ENCODE measurements at regions not wholly inside any gene's neighbourhood (a gene's known extent, or its start where the extent isn't known, plus 50 kb on each side); places are given as distances from the start of the nearest gene placed in this dataset.

- 0 out of 2 replicates have a peak overlapping the region, but pooled peaks have one; percentile 52 for H3K14ac ChIP-seq (ENCODE audit: insufficient read depth, low read length)
- H3K9me3 Mint-ChIP-seq: no peaks in the 10 kb centered on the region
- peak overlapping the region; percentile 56 for H4K8ac ChIP-seq (replicated peaks; ENCODE audit: insufficient read length, low read depth, low read length)
- no CpG with 5 or more reads among the region's 5 CpGs for WGBS (ENCODE audit: extremely low coverage, insufficient read length, low lambda C conversion rate)
- H3K4me3 Mint-ChIP-seq: no peak overlapping the region
- H4K20me1 ChIP-seq (ENCODE audit: control insufficient read depth, insufficient read depth, insufficient read length): no peaks in the 10 kb centered on the region
- no peaks in the 10 kb centered on the region for H3K9me3 ChIP-seq (ENCODE audit: control insufficient read depth, low read depth, low read length)
- H2BK5ac ChIP-seq (ENCODE audit: insufficient read length, low read length): no peak overlapping the region
- H3K56ac ChIP-seq (ENCODE audit: insufficient read length, low read depth, low read length): no peak overlapping the region
- no peak overlapping the region for H2AK5ac ChIP-seq (ENCODE audit: insufficient read length, low read length)
- H2BK15ac ChIP-seq (ENCODE audit: low read depth, low read length): no peak overlapping the region
- no peak overlapping the region for H2AFZ ChIP-seq (ENCODE audit: low read length)
- no peak overlapping the region for H3K27ac Mint-ChIP-seq
- no peak overlapping the region for H3K4ac ChIP-seq (ENCODE audit: low read depth, low read length)
- no peak overlapping the region for H3K4me2 ChIP-seq (ENCODE audit: insufficient read depth, insufficient read length, low read length)
- no peak overlapping the region for H2BK120ac ChIP-seq (ENCODE audit: low read depth, low read length, poor library complexity, severe bottlenecking)
- no peak overlapping the region for H2BK20ac ChIP-seq (ENCODE audit: low read depth, low read length, poor library complexity, severe bottlenecking)
- no peak overlapping the region for H2BK12ac ChIP-seq (ENCODE audit: insufficient read length, low read depth, low read length)
- H3T11ph ChIP-seq (ENCODE audit: low read length): no peak overlapping the region
- no peak overlapping the region for H4K91ac ChIP-seq (ENCODE audit: insufficient read length, low read depth, low read length)
- H3K9ac ChIP-seq (ENCODE audit: extremely low read depth, insufficient read length, low read length): no peak overlapping the region
- H3K23ac ChIP-seq (ENCODE audit: insufficient read length, low read depth, low read length): no peak overlapping the region
- no peaks in the 10 kb centered on the region; the same call in 1 of the 2 replicates for H3K27me3 ChIP-seq (ENCODE audit: insufficient read depth, low read length)
- TF ChIP-seq, protein P1, sequence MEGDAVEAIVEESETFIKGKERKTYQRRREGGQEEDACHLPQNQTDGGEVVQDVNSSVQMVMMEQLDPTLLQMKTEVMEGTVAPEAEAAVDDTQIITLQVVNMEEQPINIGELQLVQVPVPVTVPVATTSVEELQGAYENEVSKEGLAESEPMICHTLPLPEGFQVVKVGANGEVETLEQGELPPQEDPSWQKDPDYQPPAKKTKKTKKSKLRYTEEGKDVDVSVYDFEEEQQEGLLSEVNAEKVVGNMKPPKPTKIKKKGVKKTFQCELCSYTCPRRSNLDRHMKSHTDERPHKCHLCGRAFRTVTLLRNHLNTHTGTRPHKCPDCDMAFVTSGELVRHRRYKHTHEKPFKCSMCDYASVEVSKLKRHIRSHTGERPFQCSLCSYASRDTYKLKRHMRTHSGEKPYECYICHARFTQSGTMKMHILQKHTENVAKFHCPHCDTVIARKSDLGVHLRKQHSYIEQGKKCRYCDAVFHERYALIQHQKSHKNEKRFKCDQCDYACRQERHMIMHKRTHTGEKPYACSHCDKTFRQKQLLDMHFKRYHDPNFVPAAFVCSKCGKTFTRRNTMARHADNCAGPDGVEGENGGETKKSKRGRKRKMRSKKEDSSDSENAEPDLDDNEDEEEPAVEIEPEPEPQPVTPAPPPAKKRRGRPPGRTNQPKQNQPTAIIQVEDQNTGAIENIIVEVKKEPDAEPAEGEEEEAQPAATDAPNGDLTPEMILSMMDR (conservative IDR thresholded peaks at IDR 0.05): no peak
- H3K79me1 ChIP-seq (ENCODE audit: insufficient read depth, low read depth, low read length, poor library complexity, severe bottlenecking): no peaks in the 10 kb centered on the region
- no peak overlapping the region for H3K27ac ChIP-seq (ENCODE audit: insufficient read length, low read depth, low read length)
- H3K4me1 ChIP-seq (ENCODE audit: insufficient read depth, low read length): peaks cover 9% of the 10 kb centered on the region; the same call in 1 of the 2 replicates
- peaks cover 45 to 46% of the 10 kb centered on the region in 2 experiments for H3K4me1 Mint-ChIP-seq
- H3K36me3 Mint-ChIP-seq (ENCODE audit: insufficient read depth in 1 of 3, low read depth in 3 of 3): no peaks in the 10 kb centered on the region; a peak in 2 of 7 replicates
- no peak overlapping the region for H4K5ac ChIP-seq (ENCODE audit: insufficient read length, low read depth, low read length)
- H3K23me2 ChIP-seq (ENCODE audit: insufficient read length, low read depth, low read length, poor library complexity, severe bottlenecking): no peaks in the 10 kb centered on the region
- H3K27me3 Mint-ChIP-seq (ENCODE audit: low read depth): no peaks in the 10 kb centered on the region
- no peak for DNase-seq
- H3K79me2 ChIP-seq (ENCODE audit: insufficient read depth, low read length): no peaks in the 10 kb centered on the region
- H3K18ac ChIP-seq (ENCODE audit: insufficient read length, low read depth, low read length): no peak overlapping the region
These were observed 110.9 kb upstream of the ARGLU1 start for GRCh38 chr13:106678646-106679418.

All from H9 (cell line).